Natural killer cell treated with Interleukin-12 subunit alpha and Interleukin-12 subunit beta and Interleukin-15 and Interleukin-18, amount 100 ng/mL, for 72 hours (primary cell): ENCODE measurements at regions not wholly inside any gene's neighbourhood (a gene's known extent, or its start where the extent isn't known, plus 50 kb on each side); places are given as distances from the start of the nearest gene placed in this dataset.

Source experiments
- ATAC-seq, 2 donors: fragments of 150-1000 bp; cut with Tn5 transposase in 1 of 2; sonication (Bioruptor Pico), chemical (Tn5 transposase) in 1 of 2; 2 replicates each; pipeline ENCODE4 v1.10.0; 2021
- DNase-seq: peaks from one replicate; pipeline ENCODE4 v3.0.0; 2022; ENCODE audit warnings: low spot score
- H3K27ac Mint-ChIP-seq, 2 donors: 1 replicate in 1 of 2; 2 replicates in 1 of 2; pipeline ENCODE4 v1.8.0; 2022; ENCODE audit warnings: mixed read lengths in 2 of 2, mild to moderate bottlenecking in 1 of 2, moderate library complexity in 1 of 2
- H3K27me3 Mint-ChIP-seq, 2 donors: 1 replicate in 1 of 2; 2 replicates in 1 of 2; pipeline ENCODE4 v1.8.0; 2022; ENCODE audit warnings: mixed read lengths in 2 of 2
- H3K36me3 Mint-ChIP-seq: one replicate; pipeline ENCODE4 v1.8.0; 2022; ENCODE audit warnings: mixed read lengths
- H3K4me1 Mint-ChIP-seq, 2 donors: 1 replicate in 1 of 2; 2 replicates in 1 of 2; pipeline ENCODE4 v1.8.0; 2022; ENCODE audit warnings: low read depth in 2 of 2, mixed read lengths in 2 of 2, mild to moderate bottlenecking in 1 of 2
- H3K4me3 Mint-ChIP-seq: one replicate; pipeline ENCODE4 v1.8.0; 2022; ENCODE audit warnings: mixed read lengths
- H3K9me3 Mint-ChIP-seq: 2 replicates; pipeline ENCODE4 v1.8.0; 2022; ENCODE audit warnings: mixed read lengths

- no peak for ATAC-seq
- Mint-ChIP-seq H3K4me3 (no peak overlapping the region), H3K27ac (no peak overlapping the region), H3K9me3 (peaks cover 3% of the 10 kb centered on the region), H3K4me1 (no peaks in the 10 kb centered on the region), H3K27me3 (peaks cover 2 to 7% of the 10 kb centered on the region in 2 donors), H3K36me3 (no peaks in the 10 kb centered on the region)
- DNase-seq, result no peak
Observed at GRCh38 chr4:112840619-112841018, 203.7 kb downstream of the LARP7 start.

- Mint-ChIP-seq H3K4me1 (no peaks in the 10 kb centered on the region), H3K4me3 (no peak overlapping the region), H3K36me3 (no peaks in the 10 kb centered on the region), H3K27me3 (peaks cover 2 to 7% of the 10 kb centered on the region in 2 donors), H3K27ac (no peak overlapping the region), H3K9me3 (peaks cover 3% of the 10 kb centered on the region)
- ATAC-seq, result no peak
- no peak for DNase-seq
Observed at GRCh38 chr4:112842513-112842912, 205.6 kb downstream of the LARP7 start.

- ATAC-seq (no peak), DNase-seq (no peak)
- Mint-ChIP-seq H3K36me3 (no peaks in the 10 kb centered on the region), H3K4me1 (no peaks in the 10 kb centered on the region), H3K27ac (no peak overlapping the region), H3K4me3 (no peak overlapping the region), H3K9me3 (no peaks in the 10 kb centered on the region), H3K27me3 (no peaks in the 10 kb centered on the region)
Observed at GRCh38 chr4:112845386-112845785, 204.1 kb upstream of the ANK2 start.

- H3K36me3 Mint-ChIP-seq, result no peaks in the 10 kb centered on the region
- DNase-seq (no peak), ATAC-seq (no peak)
- H3K27me3 Mint-ChIP-seq, result no peaks in the 10 kb centered on the region
- peaks cover 2% of the 10 kb centered on the region for H3K9me3 Mint-ChIP-seq
- H3K4me1 Mint-ChIP-seq, result no peaks in the 10 kb centered on the region
- H3K27ac Mint-ChIP-seq, result no peak overlapping the region
- H3K4me3 Mint-ChIP-seq, result no peak overlapping the region
Observed at GRCh38 chr4:112847045-112847444, 202.4 kb upstream of the ANK2 start.

- Mint-ChIP-seq H3K36me3 (no peaks in the 10 kb centered on the region), H3K4me1 (no peaks in the 10 kb centered on the region), H3K27me3 (no peaks in the 10 kb centered on the region), H3K4me3 (no peak overlapping the region), H3K27ac (no peak overlapping the region), H3K9me3 (peaks cover 2% of the 10 kb centered on the region)
- DNase-seq, result no peak
- ATAC-seq, result no peak
Observed at GRCh38 chr4:112847781-112848180, 201.7 kb upstream of the ANK2 start.

- H3K9me3 Mint-ChIP-seq, result peaks cover 2% of the 10 kb centered on the region
- peaks cover 0 to 2% of the 10 kb centered on the region in 2 donors for H3K27me3 Mint-ChIP-seq
- H3K36me3 Mint-ChIP-seq, result no peaks in the 10 kb centered on the region
- ATAC-seq, result no peak
- DNase-seq, result no peak
- H3K4me1 Mint-ChIP-seq, result no peaks in the 10 kb centered on the region
- H3K27ac Mint-ChIP-seq, result no peak overlapping the region
- no peak overlapping the region for H3K4me3 Mint-ChIP-seq
Observed at GRCh38 chr4:112848911-112849310, 200.5 kb upstream of the ANK2 start.

GRCh38 chr4:112852601-112853000 is 196.9 kb upstream of the ANK2 start:
- no peaks in the 10 kb centered on the region for H3K4me1 Mint-ChIP-seq
- H3K36me3 Mint-ChIP-seq, result no peaks in the 10 kb centered on the region
- peaks cover 3 to 18% of the 10 kb centered on the region in 2 donors for H3K27me3 Mint-ChIP-seq
- ATAC-seq, result no peak
- H3K4me3 Mint-ChIP-seq, result no peak overlapping the region
- H3K9me3 Mint-ChIP-seq, result peaks cover 6% of the 10 kb centered on the region
- H3K27ac Mint-ChIP-seq, result no peak overlapping the region
- DNase-seq, result no peak

- Mint-ChIP-seq H3K27me3 (peaks cover 3 to 18% of the 10 kb centered on the region in 2 donors), H3K9me3 (peaks cover 6% of the 10 kb centered on the region), H3K27ac (no peak overlapping the region), H3K4me1 (no peaks in the 10 kb centered on the region), H3K4me3 (no peak overlapping the region), H3K36me3 (no peaks in the 10 kb centered on the region)
- ATAC-seq, result no peak
- DNase-seq, result no peak
Observed at GRCh38 chr4:112853662-112854256, 195.7 kb upstream of the ANK2 start.

GRCh38 chr4:112854420-112854819 is 195.0 kb upstream of the ANK2 start:
- no peaks in the 10 kb centered on the region for H3K4me1 Mint-ChIP-seq
- peaks cover 3 to 18% of the 10 kb centered on the region in 2 donors for H3K27me3 Mint-ChIP-seq

GRCh38 chr4:112855058-112855457 is 194.4 kb upstream of the ANK2 start:
- DNase-seq, result no peak
- Mint-ChIP-seq H3K27me3 (peaks cover 3 to 18% of the 10 kb centered on the region in 2 donors), H3K4me1 (no peaks in the 10 kb centered on the region), H3K36me3 (no peaks in the 10 kb centered on the region), H3K27ac (no peak overlapping the region), H3K4me3 (no peak overlapping the region), H3K9me3 (peaks cover 6% of the 10 kb centered on the region)
- ATAC-seq, result no peak

More at GRCh38 chr4:112854420-112854819, 195.0 kb upstream of the ANK2 start:
- no peak for ATAC-seq
- no peaks in the 10 kb centered on the region for H3K36me3 Mint-ChIP-seq
- no peak for DNase-seq
- H3K9me3 Mint-ChIP-seq, result peaks cover 6% of the 10 kb centered on the region
- no peak overlapping the region for H3K4me3 Mint-ChIP-seq
- no peak overlapping the region for H3K27ac Mint-ChIP-seq

- peaks cover 3 to 18% of the 10 kb centered on the region in 2 donors for H3K27me3 Mint-ChIP-seq
- H3K27ac Mint-ChIP-seq, result no peak overlapping the region
- H3K9me3 Mint-ChIP-seq, result peaks cover 3% of the 10 kb centered on the region
Observed at GRCh38 chr4:112857461-112857860, 192.0 kb upstream of the ANK2 start.

GRCh38 chr4:112858751-112859150 is 190.7 kb upstream of the ANK2 start:
- DNase-seq, result no peak
- Mint-ChIP-seq H3K4me3 (no peak overlapping the region), H3K27me3 (peaks cover 3 to 18% of the 10 kb centered on the region in 2 donors), H3K4me1 (no peaks in the 10 kb centered on the region), H3K27ac (no peak overlapping the region), H3K9me3 (peaks cover 3% of the 10 kb centered on the region), H3K36me3 (no peaks in the 10 kb centered on the region)
- ATAC-seq, result no peak

More at GRCh38 chr4:112857461-112857860, 192.0 kb upstream of the ANK2 start:
- Mint-ChIP-seq H3K4me3 (no peak overlapping the region), H3K4me1 (no peaks in the 10 kb centered on the region), H3K36me3 (no peaks in the 10 kb centered on the region)
- ATAC-seq, result no peak
- no peak for DNase-seq

GRCh38 chr4:112859456-112860184 is 189.8 kb upstream of the ANK2 start:
- H3K9me3 Mint-ChIP-seq, result peaks cover 3% of the 10 kb centered on the region
- ATAC-seq (no peak), DNase-seq (no peak)
- H3K27me3 Mint-ChIP-seq, result peaks cover 3 to 9% of the 10 kb centered on the region in 2 donors
- H3K4me3 Mint-ChIP-seq, result no peak overlapping the region
- no peaks in the 10 kb centered on the region for H3K4me1 Mint-ChIP-seq
- no peaks in the 10 kb centered on the region for H3K36me3 Mint-ChIP-seq
- no peak overlapping the region for H3K27ac Mint-ChIP-seq

GRCh38 chr4:112860830-112861690 is 188.4 kb upstream of the ANK2 start:
- H3K4me3 Mint-ChIP-seq, result no peak overlapping the region

More at GRCh38 chr4:112860830-112861690, 188.4 kb upstream of the ANK2 start:
- Mint-ChIP-seq H3K36me3 (no peaks in the 10 kb centered on the region), H3K4me1 (no peaks in the 10 kb centered on the region), H3K27me3 (peaks cover 3 to 7% of the 10 kb centered on the region in 2 donors), H3K9me3 (peaks cover 3% of the 10 kb centered on the region), H3K27ac (no peak overlapping the region)
- DNase-seq (no peak), ATAC-seq (no peak)
